Endothelial cell of umbilical vein (primary cell): ENCODE measurements at regions not wholly inside any gene's neighbourhood (a gene's known extent, or its start where the extent isn't known, plus 50 kb on each side); places are given as distances from the start of the nearest gene placed in this dataset.

Source experiments
- POLR2A ChIP-seq: IDR thresholded peaks from 2 replicates; pipeline ENCODE4 v1.6.1; 2012; ENCODE audit warnings: low read depth, mild to moderate bottlenecking, control low read depth, low read length
- POLR2AphosphoS5 ChIP-seq: IDR thresholded peaks from 2 replicates; pipeline ENCODE4 v1.6.1; 2012; ENCODE audit warnings: low read depth, mild to moderate bottlenecking, control low read depth, low read length, moderate library complexity; ENCODE audit not compliant: insufficient read depth
- TF ChIP-seq, protein P1 (sequence below), 2 donors: IDR thresholded peaks; 1 replicate in 1 of 2; 2 replicates in 1 of 2; pipeline ENCODE4 v1.5.1; 2011; ENCODE audit warnings: low read length in 2 of 2, mild to moderate bottlenecking in 2 of 2, moderate library complexity in 2 of 2, control low read depth in 1 of 2, inconsistent platforms in 1 of 2, low read depth in 1 of 2; ENCODE audit not compliant: insufficient read depth in 1 of 2; ENCODE audit errors: extremely low read depth in 1 of 2

DNA sequence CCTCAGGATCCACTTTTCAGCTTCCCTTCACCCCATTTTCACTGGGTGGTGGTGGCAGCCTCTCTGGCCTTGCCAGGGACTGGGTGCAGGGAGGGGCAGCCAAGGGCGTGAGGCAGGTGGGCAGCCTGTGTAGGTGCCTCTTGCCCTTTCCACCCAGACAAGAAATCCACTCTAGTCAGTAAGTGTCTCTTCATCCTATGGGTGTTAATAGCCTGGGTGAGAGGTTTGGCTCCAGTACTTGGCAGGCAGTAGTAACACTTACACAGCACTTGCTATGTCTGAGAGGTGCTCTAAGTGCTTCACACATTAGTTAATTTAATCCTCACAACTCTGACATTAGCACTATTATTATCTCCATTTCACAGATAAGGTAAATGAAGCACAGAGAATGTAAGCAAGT is 171.9 kb downstream of the EMP1 start:
- TF ChIP-seq, protein P1, sequence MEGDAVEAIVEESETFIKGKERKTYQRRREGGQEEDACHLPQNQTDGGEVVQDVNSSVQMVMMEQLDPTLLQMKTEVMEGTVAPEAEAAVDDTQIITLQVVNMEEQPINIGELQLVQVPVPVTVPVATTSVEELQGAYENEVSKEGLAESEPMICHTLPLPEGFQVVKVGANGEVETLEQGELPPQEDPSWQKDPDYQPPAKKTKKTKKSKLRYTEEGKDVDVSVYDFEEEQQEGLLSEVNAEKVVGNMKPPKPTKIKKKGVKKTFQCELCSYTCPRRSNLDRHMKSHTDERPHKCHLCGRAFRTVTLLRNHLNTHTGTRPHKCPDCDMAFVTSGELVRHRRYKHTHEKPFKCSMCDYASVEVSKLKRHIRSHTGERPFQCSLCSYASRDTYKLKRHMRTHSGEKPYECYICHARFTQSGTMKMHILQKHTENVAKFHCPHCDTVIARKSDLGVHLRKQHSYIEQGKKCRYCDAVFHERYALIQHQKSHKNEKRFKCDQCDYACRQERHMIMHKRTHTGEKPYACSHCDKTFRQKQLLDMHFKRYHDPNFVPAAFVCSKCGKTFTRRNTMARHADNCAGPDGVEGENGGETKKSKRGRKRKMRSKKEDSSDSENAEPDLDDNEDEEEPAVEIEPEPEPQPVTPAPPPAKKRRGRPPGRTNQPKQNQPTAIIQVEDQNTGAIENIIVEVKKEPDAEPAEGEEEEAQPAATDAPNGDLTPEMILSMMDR (IDR thresholded peaks at IDR 0.05; ENCODE audit: extremely low read depth in 1 of 2, insufficient read depth in 1 of 2, low read depth in 1 of 2, low read length in 2 of 2), result no peak
- TF ChIP-seq POLR2A, result no peak
- TF ChIP-seq POLR2AphosphoS5, result no peak
